ENCODE measurements at regions not wholly inside any gene's neighbourhood (a gene's known extent, or its start where the extent isn't known, plus 50 kb on each side); places are given as distances from the start of the nearest gene placed in this dataset.

DNA sequence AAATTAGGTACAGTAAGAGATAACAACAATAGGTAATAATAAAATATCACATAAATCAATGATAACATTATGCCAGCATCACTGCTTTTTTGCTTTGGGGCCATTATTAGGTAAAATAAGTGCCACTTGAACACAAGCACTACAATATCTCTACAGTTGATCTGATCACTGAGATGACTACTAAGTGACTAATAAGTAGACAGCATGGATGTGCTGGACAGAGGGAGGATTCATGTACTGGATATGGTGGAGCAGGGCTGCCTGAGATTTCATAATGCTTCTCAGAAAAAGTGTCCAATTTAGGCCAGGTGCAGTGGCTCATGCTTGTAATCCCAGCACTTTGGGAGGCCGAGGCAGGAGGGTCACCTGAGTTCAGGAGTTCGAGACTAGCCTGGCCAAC is 137.8 kb upstream of the IL1RAPL2 start:
- TF ChIP-seq, protein P1, sequence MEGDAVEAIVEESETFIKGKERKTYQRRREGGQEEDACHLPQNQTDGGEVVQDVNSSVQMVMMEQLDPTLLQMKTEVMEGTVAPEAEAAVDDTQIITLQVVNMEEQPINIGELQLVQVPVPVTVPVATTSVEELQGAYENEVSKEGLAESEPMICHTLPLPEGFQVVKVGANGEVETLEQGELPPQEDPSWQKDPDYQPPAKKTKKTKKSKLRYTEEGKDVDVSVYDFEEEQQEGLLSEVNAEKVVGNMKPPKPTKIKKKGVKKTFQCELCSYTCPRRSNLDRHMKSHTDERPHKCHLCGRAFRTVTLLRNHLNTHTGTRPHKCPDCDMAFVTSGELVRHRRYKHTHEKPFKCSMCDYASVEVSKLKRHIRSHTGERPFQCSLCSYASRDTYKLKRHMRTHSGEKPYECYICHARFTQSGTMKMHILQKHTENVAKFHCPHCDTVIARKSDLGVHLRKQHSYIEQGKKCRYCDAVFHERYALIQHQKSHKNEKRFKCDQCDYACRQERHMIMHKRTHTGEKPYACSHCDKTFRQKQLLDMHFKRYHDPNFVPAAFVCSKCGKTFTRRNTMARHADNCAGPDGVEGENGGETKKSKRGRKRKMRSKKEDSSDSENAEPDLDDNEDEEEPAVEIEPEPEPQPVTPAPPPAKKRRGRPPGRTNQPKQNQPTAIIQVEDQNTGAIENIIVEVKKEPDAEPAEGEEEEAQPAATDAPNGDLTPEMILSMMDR (IDR thresholded peaks at IDR 0.05) = no peak
- no peak for TF ChIP-seq POLR2AphosphoS5 (IDR thresholded peaks at IDR 0.05)

Measured in suprapubic skin (tissue), 3 donors.